ENCODE measurements at regions not wholly inside any gene's neighbourhood (a gene's known extent, or its start where the extent isn't known, plus 50 kb on each side); places are given as distances from the start of the nearest gene placed in this dataset.

DNA sequence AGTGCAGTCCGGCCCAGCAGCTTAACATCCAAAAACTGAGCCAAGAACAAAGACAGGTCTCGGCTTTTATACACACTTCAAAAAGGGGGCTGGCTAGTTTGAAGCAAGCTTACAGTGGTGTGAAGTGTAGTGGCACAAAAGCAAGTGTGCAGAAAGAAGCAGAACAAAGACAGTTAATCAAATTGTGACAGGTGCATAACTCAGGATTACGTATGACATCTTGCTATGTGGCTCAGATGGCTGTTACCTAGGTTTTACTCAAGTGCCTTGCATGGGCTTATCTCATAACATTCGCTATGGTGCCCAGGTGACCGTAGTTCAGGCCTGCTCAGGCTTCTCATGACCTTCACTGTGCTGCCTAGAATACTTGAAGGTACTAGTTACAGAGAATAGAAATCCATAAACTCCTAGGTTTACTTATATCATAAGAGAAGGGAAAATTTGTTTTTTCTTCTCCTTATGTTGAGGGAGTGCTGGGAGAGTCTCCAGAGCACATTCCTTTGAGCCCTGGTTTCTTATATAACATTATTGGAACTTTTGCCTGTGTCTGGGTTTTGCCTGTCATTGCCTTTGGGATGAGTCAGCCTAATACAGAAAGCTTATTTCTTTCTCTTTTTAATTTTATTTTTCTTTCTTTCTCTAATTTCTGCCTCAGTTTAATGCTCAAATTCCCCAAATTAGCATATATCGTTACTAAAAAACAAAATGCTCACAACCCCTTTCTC lies 1629.1 kb upstream of the PCDH20 start:
- TF ChIP-seq, protein P1, sequence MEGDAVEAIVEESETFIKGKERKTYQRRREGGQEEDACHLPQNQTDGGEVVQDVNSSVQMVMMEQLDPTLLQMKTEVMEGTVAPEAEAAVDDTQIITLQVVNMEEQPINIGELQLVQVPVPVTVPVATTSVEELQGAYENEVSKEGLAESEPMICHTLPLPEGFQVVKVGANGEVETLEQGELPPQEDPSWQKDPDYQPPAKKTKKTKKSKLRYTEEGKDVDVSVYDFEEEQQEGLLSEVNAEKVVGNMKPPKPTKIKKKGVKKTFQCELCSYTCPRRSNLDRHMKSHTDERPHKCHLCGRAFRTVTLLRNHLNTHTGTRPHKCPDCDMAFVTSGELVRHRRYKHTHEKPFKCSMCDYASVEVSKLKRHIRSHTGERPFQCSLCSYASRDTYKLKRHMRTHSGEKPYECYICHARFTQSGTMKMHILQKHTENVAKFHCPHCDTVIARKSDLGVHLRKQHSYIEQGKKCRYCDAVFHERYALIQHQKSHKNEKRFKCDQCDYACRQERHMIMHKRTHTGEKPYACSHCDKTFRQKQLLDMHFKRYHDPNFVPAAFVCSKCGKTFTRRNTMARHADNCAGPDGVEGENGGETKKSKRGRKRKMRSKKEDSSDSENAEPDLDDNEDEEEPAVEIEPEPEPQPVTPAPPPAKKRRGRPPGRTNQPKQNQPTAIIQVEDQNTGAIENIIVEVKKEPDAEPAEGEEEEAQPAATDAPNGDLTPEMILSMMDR (IDR thresholded peaks at IDR 0.05; ENCODE audit: low read depth, low read length): no peak
- H3K4me3 ChIP-seq (ENCODE audit: low read depth, low read length): no peak overlapping the region
- DNase-seq: no peak
- no peak overlapping the region for H3K27ac ChIP-seq
- H3K27me3 ChIP-seq (ENCODE audit: insufficient read depth, low read depth, severe bottlenecking): no peaks in the 10 kb centered on the region
- no peaks in the 10 kb centered on the region for H3K36me3 ChIP-seq
- H3K9me3 ChIP-seq (ENCODE audit: severe bottlenecking): no peaks in the 10 kb centered on the region

DNA sequence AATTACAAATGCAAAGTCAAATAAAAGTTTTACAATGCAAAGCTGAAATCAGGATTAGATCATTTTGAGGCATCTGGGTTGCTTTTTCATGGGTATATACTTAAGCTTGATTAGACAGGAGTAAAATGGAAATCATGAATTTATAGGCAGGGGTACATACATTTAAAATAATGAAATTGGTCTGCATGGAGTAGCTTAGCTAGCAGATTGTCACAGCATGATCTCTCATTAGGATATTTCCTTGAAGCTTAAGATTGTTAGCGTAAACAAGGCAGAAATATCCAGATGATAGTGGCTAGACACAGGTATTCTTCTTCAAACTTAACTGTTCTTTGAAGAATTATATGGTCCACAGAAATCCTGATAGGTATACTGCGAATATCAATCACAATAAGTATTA lies 1627.0 kb upstream of the PCDH20 start:
- Histone ChIP-seq H3K27ac (no peak overlapping the region), H3K4me3 (ENCODE audit: low read depth, low read length) (no peak overlapping the region), H3K27me3 (ENCODE audit: insufficient read depth, low read depth, severe bottlenecking) (no peaks in the 10 kb centered on the region), H3K9me3 (ENCODE audit: severe bottlenecking) (no peaks in the 10 kb centered on the region), H3K36me3 (no peaks in the 10 kb centered on the region)
- DNase-seq: no peak
- TF ChIP-seq, protein P1 (IDR thresholded peaks at IDR 0.05; ENCODE audit: low read depth, low read length): no peak

DNA sequence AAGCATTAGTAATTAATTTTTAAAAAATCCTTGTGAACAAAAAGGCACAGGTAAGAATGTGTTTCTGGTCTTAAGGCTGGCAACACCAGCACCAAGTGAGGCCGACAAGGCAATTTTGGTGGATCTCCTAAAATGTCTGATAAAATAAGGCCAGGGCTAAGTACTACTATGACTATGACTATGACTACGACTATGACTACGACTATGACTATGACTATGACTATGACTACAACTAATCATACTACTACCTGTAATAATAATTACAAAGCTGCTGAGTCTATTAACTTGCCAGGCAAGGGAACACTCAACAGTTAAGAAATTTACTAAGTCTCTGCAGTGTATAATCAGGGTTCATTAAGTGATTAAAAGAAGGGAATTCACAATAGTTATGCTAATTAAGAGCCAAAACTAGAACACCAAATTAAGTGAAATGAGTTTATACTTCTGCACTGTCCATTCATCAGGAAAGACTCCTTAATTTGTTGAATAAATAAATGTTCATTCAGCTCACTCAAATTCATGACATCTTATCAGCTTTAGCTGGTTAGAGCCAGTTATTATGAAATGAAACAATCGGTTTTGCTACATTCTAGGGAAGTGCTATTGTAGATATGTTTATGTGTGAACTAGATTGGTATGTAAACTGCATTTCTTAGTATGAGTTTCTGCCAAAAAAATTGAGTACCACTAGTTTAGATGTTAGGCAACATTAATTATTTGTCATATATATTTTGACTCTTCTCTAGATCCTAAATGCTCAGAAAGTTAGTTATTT lies 1626.2 kb upstream of the PCDH20 start:
- DNase-seq: no peak
- Histone ChIP-seq H3K4me3 (ENCODE audit: low read depth, low read length) (no peak overlapping the region), H3K27ac (no peak overlapping the region), H3K36me3 (no peaks in the 10 kb centered on the region), H3K9me3 (ENCODE audit: severe bottlenecking) (no peaks in the 10 kb centered on the region), H3K27me3 (ENCODE audit: insufficient read depth, low read depth, severe bottlenecking) (no peaks in the 10 kb centered on the region)
- TF ChIP-seq, protein P1 (IDR thresholded peaks at IDR 0.05; ENCODE audit: low read depth, low read length): no peak

DNA sequence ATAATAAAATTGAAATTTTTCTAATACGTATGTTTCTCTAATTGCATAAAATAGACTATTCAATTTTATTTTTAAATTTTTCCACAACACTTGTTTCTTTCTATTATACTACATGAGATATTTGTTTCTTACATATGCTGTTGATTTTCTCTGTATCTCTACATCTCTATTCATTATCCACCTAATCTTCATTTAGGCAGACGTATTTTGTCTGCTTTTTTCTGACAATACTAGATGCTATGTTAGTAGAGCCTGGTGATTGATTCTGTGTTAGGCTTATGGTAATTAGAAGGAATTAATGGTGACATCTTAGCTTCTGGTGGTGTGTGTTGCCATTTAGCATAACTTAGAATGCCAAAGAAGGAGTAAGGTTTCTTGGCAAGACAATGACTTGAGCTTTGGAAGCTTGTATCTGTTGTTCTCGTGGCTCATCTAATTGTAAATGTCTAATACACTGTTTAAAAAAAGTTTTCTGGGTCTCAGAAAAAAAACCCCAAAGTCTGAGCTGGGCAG lies 1610.7 kb upstream of the PCDH20 start:
- Histone ChIP-seq H3K9me3 (ENCODE audit: severe bottlenecking) (no peaks in the 10 kb centered on the region), H3K27ac (no peak overlapping the region), H3K4me3 (ENCODE audit: low read depth, low read length) (no peak overlapping the region), H3K36me3 (no peaks in the 10 kb centered on the region), H3K27me3 (ENCODE audit: insufficient read depth, low read depth, severe bottlenecking) (no peaks in the 10 kb centered on the region)
- no peak for DNase-seq
- TF ChIP-seq, protein P1 (IDR thresholded peaks at IDR 0.05; ENCODE audit: low read depth, low read length): no peak

DNA sequence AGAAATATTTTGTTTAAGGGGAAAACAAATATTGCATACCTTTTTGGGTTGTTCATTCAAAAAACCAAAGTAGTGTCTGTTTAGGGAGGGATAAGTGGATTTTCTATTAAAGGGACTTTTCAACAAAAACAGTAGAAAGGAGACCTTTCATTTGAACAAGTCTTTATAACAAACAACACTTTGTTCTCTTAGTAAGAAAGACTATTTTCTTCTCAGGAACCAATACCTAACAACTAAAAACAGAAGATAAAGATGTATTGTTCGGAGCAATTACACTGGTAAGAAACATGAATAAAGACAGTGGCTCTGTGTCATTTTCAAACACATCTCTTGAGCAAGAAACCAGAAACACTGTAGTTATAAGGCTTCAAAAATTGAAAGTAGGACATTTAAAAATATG lies 1610.1 kb upstream of the PCDH20 start:
- H3K36me3 ChIP-seq: no peaks in the 10 kb centered on the region
- no peaks in the 10 kb centered on the region for H3K9me3 ChIP-seq (ENCODE audit: severe bottlenecking)
- no peak for DNase-seq
- H3K27me3 ChIP-seq (ENCODE audit: insufficient read depth, low read depth, severe bottlenecking): no peaks in the 10 kb centered on the region
- no peak overlapping the region for H3K27ac ChIP-seq
- TF ChIP-seq, protein P1 (IDR thresholded peaks at IDR 0.05; ENCODE audit: low read depth, low read length): no peak
- no peak overlapping the region for H3K4me3 ChIP-seq (ENCODE audit: low read depth, low read length)
